ENCODE measurements at regions not wholly inside any gene's neighbourhood (a gene's known extent, or its start where the extent isn't known, plus 50 kb on each side); places are given as distances from the start of the nearest gene placed in this dataset.

DNA sequence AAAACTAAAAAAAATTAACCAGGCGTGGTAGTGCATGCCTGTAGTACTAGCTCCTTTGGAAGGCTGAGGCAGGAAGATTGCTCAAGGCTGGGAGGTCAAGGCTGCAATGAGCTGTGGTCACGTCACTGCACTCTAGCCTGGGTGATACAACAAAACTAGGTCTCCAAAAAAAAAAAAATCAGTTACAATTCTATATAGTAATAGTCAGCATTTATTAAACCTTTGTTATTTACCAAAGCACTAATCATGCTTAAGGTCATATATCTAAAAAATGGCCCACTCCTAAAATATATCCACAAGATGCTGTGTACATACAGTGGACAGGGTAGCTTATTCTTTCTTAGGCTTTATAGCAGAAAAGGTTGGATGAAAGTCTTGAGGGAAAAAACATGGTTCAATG lies 152.4 kb downstream of the TFAP2A start:
- H3K9me3 Mint-ChIP-seq = peaks cover 0 to 4% (median 0%) of the 10 kb centered on the region in 8 donors
- no peaks in the 10 kb centered on the region for H3K4me1 ChIP-seq (ENCODE audit: insufficient read depth, low read length)
- H3K27me3 Mint-ChIP-seq = peaks cover 0 to 2% of the 10 kb centered on the region in 2 donors
- no peak overlapping the region for H3K27ac Mint-ChIP-seq
- H3K27ac ChIP-seq (ENCODE audit: low read depth, low read length) = no peak overlapping the region
- no peaks in the 10 kb centered on the region for H3K9me3 ChIP-seq (ENCODE audit: control insufficient read depth in 1 of 2, low read length in 2 of 2)
- no peak for DNase-seq
- H3K27me3 ChIP-seq (ENCODE audit: insufficient read depth, low read length) = no peaks in the 10 kb centered on the region
- intact Hi-C loops (cut with micrococcal nuclease) = no loop called here
- H3K4me3 Mint-ChIP-seq = no peak overlapping the region
- POLR2A ChIA-PET (ENCODE audit: partially characterized antibody) = no interaction called here
- H3K36me3 Mint-ChIP-seq = no peaks in the 10 kb centered on the region
- H3K4me3 ChIP-seq (ENCODE audit: low read length in 2 of 2) = no peak overlapping the region
- no peaks in the 10 kb centered on the region for H3K36me3 ChIP-seq (ENCODE audit: insufficient read depth, low read length)
- CTCF ChIA-PET (ENCODE audit: partially characterized antibody) = no interaction called here
- H3K4me1 Mint-ChIP-seq = no peaks in the 10 kb centered on the region

DNA sequence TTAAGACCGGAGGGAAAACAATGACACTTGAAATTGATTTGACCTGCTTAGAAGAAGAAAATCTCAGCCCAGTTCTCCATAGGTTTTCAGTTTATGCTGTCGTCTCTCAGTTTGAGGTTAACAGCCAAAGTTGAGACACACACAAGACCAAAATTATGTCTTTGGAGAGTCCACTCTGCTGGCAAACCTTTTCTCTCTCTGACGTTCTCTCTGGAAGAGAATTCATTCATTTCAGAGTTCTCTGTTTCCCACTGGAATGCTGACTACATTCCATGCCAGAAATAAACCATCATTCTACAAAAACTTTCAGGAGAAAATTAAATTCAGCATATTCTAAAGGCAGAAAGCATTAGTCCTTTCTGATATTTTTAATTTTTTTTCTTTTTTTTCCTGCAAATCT lies 155.2 kb downstream of the TFAP2A start:
- H3K4me3 Mint-ChIP-seq = no peak overlapping the region
- H3K36me3 Mint-ChIP-seq = no peaks in the 10 kb centered on the region
- H3K27ac ChIP-seq (ENCODE audit: low read depth, low read length) = no peak overlapping the region
- POLR2A ChIA-PET (ENCODE audit: partially characterized antibody) = no interaction called here
- no peak overlapping the region for H3K4me3 ChIP-seq (ENCODE audit: low read length in 2 of 2)
- H3K27me3 Mint-ChIP-seq = no peaks in the 10 kb centered on the region
- H3K36me3 ChIP-seq (ENCODE audit: insufficient read depth, low read length) = no peaks in the 10 kb centered on the region
- H3K27ac Mint-ChIP-seq = no peak overlapping the region
- H3K9me3 ChIP-seq (ENCODE audit: control insufficient read depth in 1 of 2, low read length in 2 of 2) = no peaks in the 10 kb centered on the region
- DNase-seq = no peak
- H3K27me3 ChIP-seq (ENCODE audit: insufficient read depth, low read length) = no peaks in the 10 kb centered on the region
- H3K4me1 Mint-ChIP-seq = no peaks in the 10 kb centered on the region
- H3K4me1 ChIP-seq (ENCODE audit: insufficient read depth, low read length) = no peaks in the 10 kb centered on the region
- H3K9me3 Mint-ChIP-seq = peaks cover 0 to 6% (median under 1%) of the 10 kb centered on the region in 8 donors
- CTCF ChIA-PET (ENCODE audit: partially characterized antibody) = no interaction called here
- intact Hi-C loops (cut with micrococcal nuclease) = no loop called here

DNA sequence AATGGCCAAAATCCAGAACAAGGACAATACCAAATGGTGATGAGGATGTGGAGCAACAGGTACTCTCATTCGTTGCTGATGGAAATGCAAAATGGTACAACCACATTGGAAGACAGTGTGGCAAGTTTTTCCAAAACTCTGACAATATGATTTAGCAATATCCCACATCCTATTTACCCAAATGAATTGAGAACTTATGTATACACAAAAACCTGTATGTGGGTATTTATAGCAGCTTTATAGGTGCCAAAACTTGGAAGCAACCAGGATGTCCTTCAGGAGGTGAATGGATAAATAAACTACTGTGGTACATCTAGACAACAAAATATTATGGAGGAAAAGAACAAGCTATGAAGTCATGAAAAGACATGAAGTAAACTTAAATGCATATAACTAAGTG lies 156.5 kb downstream of the TFAP2A start:
- no peak overlapping the region for H3K4me3 Mint-ChIP-seq
- H3K27ac Mint-ChIP-seq = no peak overlapping the region
- CTCF ChIA-PET (ENCODE audit: partially characterized antibody) = no interaction called here
- POLR2A ChIA-PET (ENCODE audit: partially characterized antibody) = no interaction called here
- H3K36me3 ChIP-seq (ENCODE audit: insufficient read depth, low read length) = no peaks in the 10 kb centered on the region
- H3K27ac ChIP-seq (ENCODE audit: low read depth, low read length) = no peak overlapping the region
- H3K9me3 Mint-ChIP-seq = peaks cover 0 to 6% (median under 1%) of the 10 kb centered on the region in 8 donors
- DNase-seq = no peak
- H3K27me3 ChIP-seq (ENCODE audit: insufficient read depth, low read length) = no peaks in the 10 kb centered on the region
- no peaks in the 10 kb centered on the region for H3K36me3 Mint-ChIP-seq
- H3K4me3 ChIP-seq (ENCODE audit: low read length in 2 of 2) = no peak overlapping the region
- no peaks in the 10 kb centered on the region for H3K9me3 ChIP-seq (ENCODE audit: control insufficient read depth in 1 of 2, low read length in 2 of 2)
- intact Hi-C loops (cut with micrococcal nuclease) = no loop called here
- H3K4me1 Mint-ChIP-seq = no peaks in the 10 kb centered on the region
- no peaks in the 10 kb centered on the region for H3K27me3 Mint-ChIP-seq
- no peaks in the 10 kb centered on the region for H3K4me1 ChIP-seq (ENCODE audit: insufficient read depth, low read length)

DNA sequence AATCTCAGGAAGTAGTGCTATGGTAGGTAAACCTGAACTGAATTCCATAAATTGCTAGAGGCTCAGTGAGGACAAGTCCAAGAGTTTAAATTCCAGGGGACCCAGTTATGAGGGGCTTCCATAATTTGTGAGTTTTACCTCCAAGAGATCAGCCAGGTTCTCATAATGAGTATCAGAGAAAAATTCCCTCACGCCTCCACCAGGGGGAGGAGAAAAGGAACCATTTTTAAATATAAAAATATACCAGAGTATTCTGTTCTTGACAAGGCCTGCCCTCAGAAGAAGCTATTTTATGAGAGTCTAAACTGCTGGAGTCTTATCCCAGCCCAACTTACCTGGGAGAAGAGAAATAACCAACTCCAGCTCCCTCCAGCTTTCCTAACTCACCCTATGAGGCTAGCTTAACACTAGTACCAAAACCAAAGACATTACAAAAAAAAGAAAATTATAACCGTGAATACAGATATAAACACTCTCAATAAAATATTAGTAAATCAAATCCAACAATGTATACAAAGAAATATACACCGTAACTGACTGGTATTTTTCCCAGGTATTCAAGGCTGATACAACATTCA lies 158.7 kb downstream of the TFAP2A start:
- no peak for DNase-seq
- no peak overlapping the region for H3K27ac ChIP-seq (ENCODE audit: low read depth, low read length)
- Mint-ChIP-seq H3K4me1 (no peaks in the 10 kb centered on the region), H3K27me3 (peaks cover 0 to 1% of the 10 kb centered on the region in 2 donors), H3K4me3 (no peak overlapping the region), H3K27ac (no peak overlapping the region), H3K36me3 (no peaks in the 10 kb centered on the region), H3K9me3 (peaks cover 0 to 6% (median under 1%) of the 10 kb centered on the region in 8 donors)
- H3K4me1 ChIP-seq (ENCODE audit: insufficient read depth, low read length) = no peaks in the 10 kb centered on the region
- intact Hi-C loops (cut with micrococcal nuclease) = no loop called here
- no peaks in the 10 kb centered on the region for H3K9me3 ChIP-seq (ENCODE audit: control insufficient read depth in 1 of 2, low read length in 2 of 2)
- H3K36me3 ChIP-seq (ENCODE audit: insufficient read depth, low read length) = no peaks in the 10 kb centered on the region
- ChIA-PET POLR2A (ENCODE audit: partially characterized antibody) (no interaction called here), CTCF (ENCODE audit: partially characterized antibody) (no interaction called here)
- H3K4me3 ChIP-seq (ENCODE audit: low read length in 2 of 2) = no peak overlapping the region
- H3K27me3 ChIP-seq (ENCODE audit: insufficient read depth, low read length) = no peaks in the 10 kb centered on the region

DNA sequence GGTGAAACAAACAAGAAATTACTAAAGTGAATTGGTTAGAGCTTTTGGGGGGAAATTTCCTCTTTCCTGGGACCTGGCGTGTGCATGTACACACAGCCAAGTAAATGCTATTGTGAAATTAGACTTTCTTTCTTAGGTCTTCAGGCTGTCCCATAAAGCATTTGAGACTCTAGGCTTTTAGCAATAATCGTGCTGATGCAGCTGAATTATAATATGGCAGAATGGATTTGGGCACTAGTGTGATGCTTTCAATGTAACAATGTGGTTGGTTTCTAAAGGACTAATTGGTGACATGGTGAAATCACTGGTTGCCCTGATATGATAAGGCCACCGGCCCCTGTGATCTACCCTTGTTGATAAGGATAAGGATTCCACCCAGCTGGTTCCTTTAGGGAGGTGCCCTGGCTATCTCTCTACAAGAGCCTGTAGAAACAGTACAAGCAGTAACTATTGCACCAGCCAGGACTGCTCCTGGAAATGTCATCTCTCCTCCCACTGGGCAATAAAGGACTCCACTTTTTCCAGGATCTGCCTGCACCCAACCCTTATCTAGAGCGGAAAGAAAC lies 164.1 kb downstream of the TFAP2A start:
- CTCF ChIA-PET (ENCODE audit: partially characterized antibody) = no interaction called here

DNA sequence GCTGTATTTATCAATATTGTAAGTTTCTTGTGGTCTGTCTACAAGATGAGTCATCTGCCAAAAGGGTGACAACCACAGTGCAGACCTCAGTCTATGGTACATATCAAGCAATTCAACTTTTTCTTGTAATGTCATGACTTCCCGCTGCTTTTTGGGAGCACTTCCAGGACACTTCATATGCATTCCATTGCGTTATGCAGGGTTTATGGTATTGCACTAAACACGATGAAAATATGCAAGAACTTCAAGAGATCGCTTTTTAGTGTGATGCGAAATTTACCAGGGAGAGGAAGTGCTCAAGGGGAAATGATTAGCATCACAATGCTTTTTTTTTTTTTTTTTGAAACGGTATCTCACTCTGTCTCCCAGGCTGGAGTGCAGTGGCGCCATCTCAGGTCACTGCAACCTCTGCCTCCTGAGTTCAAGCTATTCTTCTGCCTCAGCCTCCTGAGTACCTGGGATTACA lies 166.5 kb downstream of the TFAP2A start:
- POLR2A ChIA-PET (ENCODE audit: partially characterized antibody) = no interaction called here
- peaks cover 3 to 5% of the 10 kb centered on the region in 2 donors for H3K27me3 Mint-ChIP-seq

More for the DNA sequence above, 164.1 kb downstream of the TFAP2A start:
- no peaks in the 10 kb centered on the region for H3K36me3 ChIP-seq (ENCODE audit: insufficient read depth, low read length)
- H3K27me3 Mint-ChIP-seq = peaks cover 3 to 5% of the 10 kb centered on the region in 2 donors
- no peaks in the 10 kb centered on the region for H3K4me1 Mint-ChIP-seq
- H3K36me3 Mint-ChIP-seq = no peaks in the 10 kb centered on the region
- no peak overlapping the region for H3K4me3 Mint-ChIP-seq
- no peaks in the 10 kb centered on the region for H3K27me3 ChIP-seq (ENCODE audit: insufficient read depth, low read length)
- no peak for DNase-seq
- H3K27ac Mint-ChIP-seq = no peak overlapping the region
- POLR2A ChIA-PET (ENCODE audit: partially characterized antibody) = no interaction called here
- H3K27ac ChIP-seq (ENCODE audit: low read depth, low read length) = no peak overlapping the region
- no peaks in the 10 kb centered on the region for H3K4me1 ChIP-seq (ENCODE audit: insufficient read depth, low read length)
- intact Hi-C loops (cut with micrococcal nuclease) = no loop called here
- H3K9me3 Mint-ChIP-seq = no peaks in the 10 kb centered on the region
- no peaks in the 10 kb centered on the region for H3K9me3 ChIP-seq (ENCODE audit: control insufficient read depth in 1 of 2, low read length in 2 of 2)
- no peak overlapping the region for H3K4me3 ChIP-seq (ENCODE audit: low read length in 2 of 2)

DNA sequence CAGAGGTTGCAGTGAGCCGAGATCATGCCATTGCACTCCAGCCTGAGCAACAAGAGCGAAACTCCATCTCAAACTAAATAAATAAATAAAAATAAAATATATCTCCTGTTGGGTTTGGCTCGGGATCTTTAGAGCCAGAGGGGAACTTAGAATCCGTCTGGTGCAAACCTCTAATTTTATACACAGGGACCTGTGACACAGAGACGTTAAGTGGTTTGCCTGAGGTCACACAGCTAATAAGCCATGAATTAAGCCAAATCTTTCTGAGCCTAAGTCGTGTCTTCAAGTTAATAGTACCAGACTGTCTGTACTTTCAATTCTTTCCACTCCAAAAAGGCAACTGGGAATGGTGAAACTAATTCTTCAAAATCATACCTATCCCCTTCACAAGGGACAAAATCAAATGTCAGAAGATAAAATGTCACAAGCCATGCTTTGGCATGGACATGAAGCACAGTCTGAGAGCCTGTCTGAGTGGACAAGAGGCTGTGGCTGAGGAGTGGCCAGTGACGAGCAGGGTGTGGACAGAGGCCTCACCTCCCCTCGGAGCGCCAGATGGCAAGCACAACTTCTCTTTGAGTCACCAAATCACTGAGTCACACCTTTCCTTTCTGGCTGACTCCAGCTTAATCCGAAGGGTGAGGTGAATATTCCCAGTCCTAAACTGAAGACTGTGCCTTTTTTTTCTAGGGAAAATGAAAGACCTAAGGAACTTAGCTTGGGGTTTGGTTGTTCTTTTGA lies 177.4 kb downstream of the TFAP2A start:
- DNase-seq = no peak
- Mint-ChIP-seq H3K4me3 (no peak overlapping the region), H3K4me1 (no peaks in the 10 kb centered on the region), H3K9me3 (peaks cover 0 to 3% (median 0%) of the 10 kb centered on the region in 8 donors), H3K27me3 (no peaks in the 10 kb centered on the region), H3K27ac (no peak overlapping the region), H3K36me3 (no peaks in the 10 kb centered on the region)
- Histone ChIP-seq H3K27ac (ENCODE audit: low read depth, low read length) (no peak overlapping the region), H3K27me3 (ENCODE audit: insufficient read depth, low read length) (no peaks in the 10 kb centered on the region), H3K4me1 (ENCODE audit: insufficient read depth, low read length) (no peaks in the 10 kb centered on the region), H3K36me3 (ENCODE audit: insufficient read depth, low read length) (no peaks in the 10 kb centered on the region), H3K9me3 (ENCODE audit: control insufficient read depth in 1 of 2, low read length in 2 of 2) (no peaks in the 10 kb centered on the region), H3K4me3 (ENCODE audit: low read length in 2 of 2) (no peak overlapping the region)
- intact Hi-C loops (cut with micrococcal nuclease) = no loop called here
- POLR2A ChIA-PET (ENCODE audit: partially characterized antibody) = no interaction called here
- CTCF ChIA-PET (ENCODE audit: partially characterized antibody) = no interaction called here

More for the DNA sequence above, 166.5 kb downstream of the TFAP2A start:
- no peaks in the 10 kb centered on the region for H3K36me3 Mint-ChIP-seq
- CTCF ChIA-PET (ENCODE audit: partially characterized antibody) = no interaction called here
- Histone ChIP-seq H3K36me3 (ENCODE audit: insufficient read depth, low read length) (no peaks in the 10 kb centered on the region), H3K4me3 (ENCODE audit: low read length in 2 of 2) (no peak overlapping the region), H3K9me3 (ENCODE audit: control insufficient read depth in 1 of 2, low read length in 2 of 2) (no peaks in the 10 kb centered on the region), H3K27me3 (ENCODE audit: insufficient read depth, low read length) (no peaks in the 10 kb centered on the region), H3K4me1 (ENCODE audit: insufficient read depth, low read length) (no peaks in the 10 kb centered on the region), H3K27ac (ENCODE audit: low read depth, low read length) (no peak overlapping the region)
- no peak overlapping the region for H3K4me3 Mint-ChIP-seq
- H3K9me3 Mint-ChIP-seq = peaks cover 0 to 2% (median 0%) of the 10 kb centered on the region in 8 donors
- no peaks in the 10 kb centered on the region for H3K4me1 Mint-ChIP-seq
- intact Hi-C loops (cut with micrococcal nuclease) = no loop called here
- no peak for DNase-seq
- H3K27ac Mint-ChIP-seq = no peak overlapping the region
